ENCODE measurements at regions not wholly inside any gene's neighbourhood (a gene's known extent, or its start where the extent isn't known, plus 50 kb on each side); places are given as distances from the start of the nearest gene placed in this dataset.

- H3K27me3 ChIP-seq (ENCODE audit: insufficient read depth, poor library complexity, severe bottlenecking) = no peaks in the 10 kb centered on the region
- TF ChIP-seq REST (IDR thresholded peaks at IDR 0.05; ENCODE audit: insufficient replicate concordance, low read depth) (no peak), POLR2AphosphoS5 (IDR thresholded peaks at IDR 0.05; ENCODE audit: low read depth) (no peak), SPI1 (IDR thresholded peaks at IDR 0.05; ENCODE audit: borderline replicate concordance, low read depth) (no peak), GABPA (IDR thresholded peaks at IDR 0.05; ENCODE audit: low read depth) (no peak)
- TF ChIP-seq, protein P1, sequence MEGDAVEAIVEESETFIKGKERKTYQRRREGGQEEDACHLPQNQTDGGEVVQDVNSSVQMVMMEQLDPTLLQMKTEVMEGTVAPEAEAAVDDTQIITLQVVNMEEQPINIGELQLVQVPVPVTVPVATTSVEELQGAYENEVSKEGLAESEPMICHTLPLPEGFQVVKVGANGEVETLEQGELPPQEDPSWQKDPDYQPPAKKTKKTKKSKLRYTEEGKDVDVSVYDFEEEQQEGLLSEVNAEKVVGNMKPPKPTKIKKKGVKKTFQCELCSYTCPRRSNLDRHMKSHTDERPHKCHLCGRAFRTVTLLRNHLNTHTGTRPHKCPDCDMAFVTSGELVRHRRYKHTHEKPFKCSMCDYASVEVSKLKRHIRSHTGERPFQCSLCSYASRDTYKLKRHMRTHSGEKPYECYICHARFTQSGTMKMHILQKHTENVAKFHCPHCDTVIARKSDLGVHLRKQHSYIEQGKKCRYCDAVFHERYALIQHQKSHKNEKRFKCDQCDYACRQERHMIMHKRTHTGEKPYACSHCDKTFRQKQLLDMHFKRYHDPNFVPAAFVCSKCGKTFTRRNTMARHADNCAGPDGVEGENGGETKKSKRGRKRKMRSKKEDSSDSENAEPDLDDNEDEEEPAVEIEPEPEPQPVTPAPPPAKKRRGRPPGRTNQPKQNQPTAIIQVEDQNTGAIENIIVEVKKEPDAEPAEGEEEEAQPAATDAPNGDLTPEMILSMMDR (IDR thresholded peaks at IDR 0.05; ENCODE audit: insufficient read depth, low read length) = no peak
- H3K27ac ChIP-seq (replicated peaks) = no peak overlapping the region
- H3K4me3 ChIP-seq (replicated peaks; ENCODE audit: insufficient read depth, low read length) = no peak overlapping the region
- DNase-seq (ENCODE audit: low read depth in 1 of 2, low spot score in 1 of 2) = no peak
These were observed 59.8 kb upstream of the GPM6A start for GRCh38 chr4:175871774-175872405.

DNA sequence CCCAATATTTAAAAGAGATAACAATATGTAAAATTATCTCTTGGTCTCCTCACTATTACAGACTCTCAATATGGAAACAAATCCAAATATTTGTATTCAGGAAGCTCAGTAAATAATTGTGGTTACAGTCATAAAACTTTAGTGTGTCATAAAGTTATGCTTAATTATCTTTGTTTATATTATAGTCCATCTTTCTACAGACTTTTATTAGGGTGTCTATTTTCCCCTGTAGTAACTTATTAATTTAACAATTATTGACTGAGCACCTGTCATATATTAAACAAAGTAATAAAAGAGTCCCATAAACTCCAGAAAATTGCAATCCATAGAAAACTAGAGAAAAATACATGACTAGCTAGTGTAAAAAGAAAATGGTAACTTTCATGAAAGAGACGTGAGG lies 61.6 kb upstream of the GPM6A start:
- no peaks in the 10 kb centered on the region for H3K27me3 ChIP-seq (ENCODE audit: insufficient read depth, poor library complexity, severe bottlenecking)
- no peak overlapping the region for H3K27ac ChIP-seq (replicated peaks)
- H3K4me3 ChIP-seq (replicated peaks; ENCODE audit: insufficient read depth, low read length) = no peak overlapping the region
- no peak for TF ChIP-seq GABPA (IDR thresholded peaks at IDR 0.05; ENCODE audit: low read depth)
- TF ChIP-seq, protein P1 (IDR thresholded peaks at IDR 0.05; ENCODE audit: insufficient read depth, low read length) = no peak
- no peak for TF ChIP-seq POLR2AphosphoS5 (IDR thresholded peaks at IDR 0.05; ENCODE audit: low read depth)
- TF ChIP-seq REST (IDR thresholded peaks at IDR 0.05; ENCODE audit: insufficient replicate concordance, low read depth) = no peak
- TF ChIP-seq SPI1 (IDR thresholded peaks at IDR 0.05; ENCODE audit: borderline replicate concordance, low read depth) = no peak
- DNase-seq (ENCODE audit: low read depth in 1 of 2, low spot score in 1 of 2) = no peak

- TF ChIP-seq SPI1 (IDR thresholded peaks at IDR 0.05; ENCODE audit: borderline replicate concordance, low read depth) (no peak), GABPA (IDR thresholded peaks at IDR 0.05; ENCODE audit: low read depth) (no peak), POLR2AphosphoS5 (IDR thresholded peaks at IDR 0.05; ENCODE audit: low read depth) (no peak), REST (IDR thresholded peaks at IDR 0.05; ENCODE audit: insufficient replicate concordance, low read depth) (no peak)
- TF ChIP-seq, protein P1 (IDR thresholded peaks at IDR 0.05; ENCODE audit: insufficient read depth, low read length) = no peak
These were observed 62.2 kb upstream of the GPM6A start for GRCh38 chr4:175874306-175874705.

More at GRCh38 chr4:175874306-175874705, 62.2 kb upstream of the GPM6A start:
- no peak for DNase-seq (ENCODE audit: low read depth in 1 of 2, low spot score in 1 of 2)
- no peaks in the 10 kb centered on the region for H3K27me3 ChIP-seq (ENCODE audit: insufficient read depth, poor library complexity, severe bottlenecking)
- H3K27ac ChIP-seq (replicated peaks) = no peak overlapping the region
- H3K4me3 ChIP-seq (replicated peaks; ENCODE audit: insufficient read depth, low read length) = no peak overlapping the region

All from HL-60 (cell line).